HG03097 (cell line): ENCODE measurements at regions not wholly inside any gene's neighbourhood (a gene's known extent, or its start where the extent isn't known, plus 50 kb on each side); places are given as distances from the start of the nearest gene placed in this dataset.

Source experiments
- ATAC-seq: cut with Tn5 transposase; IDR thresholded peaks from one replicate; pipeline ENCODE4 v1.9.1; 2021; ENCODE audit not compliant: unreplicated experiment, low FRiP score

GRCh38 chr10:130368761-130369560 lies 232.8 kb downstream of the GLRX3 start:
- ATAC-seq = no peak

DNA sequence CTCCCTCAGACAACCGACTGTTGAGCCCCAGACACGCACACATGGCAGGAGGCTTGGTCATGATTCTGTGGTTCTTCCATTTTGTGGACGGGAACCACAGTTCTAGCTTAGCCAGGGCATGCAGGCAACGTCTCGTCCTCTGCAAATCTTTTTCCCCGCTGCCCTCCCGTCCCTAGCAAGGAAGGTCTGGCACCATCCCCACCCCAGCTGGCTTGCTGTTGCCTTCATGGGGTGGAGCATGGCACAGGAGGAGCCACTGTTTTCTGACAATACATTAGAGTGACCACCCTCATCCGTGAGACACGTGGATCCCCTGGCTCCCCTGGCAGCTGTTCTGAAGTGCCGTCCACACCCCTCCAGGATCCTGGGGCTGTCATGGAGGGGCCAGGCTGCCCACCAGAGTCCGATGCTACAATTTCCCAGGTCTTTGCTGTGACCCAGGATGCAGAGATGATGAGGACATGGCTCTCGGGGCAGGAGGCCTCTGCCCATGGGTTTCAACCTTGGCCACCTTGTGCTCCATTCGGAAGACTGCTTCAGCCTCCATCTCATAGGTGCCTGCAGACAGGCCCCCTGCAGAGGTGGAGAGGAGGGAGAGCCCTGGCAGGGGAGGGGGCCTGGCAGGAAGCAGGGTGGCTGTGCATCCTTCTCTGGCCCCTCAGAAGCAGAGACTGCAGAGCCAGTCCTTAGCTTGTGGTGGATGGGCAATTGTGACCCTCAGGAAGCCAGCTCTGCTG lies 233.6 kb downstream of the GLRX3 start:
- no peak for ATAC-seq

- ATAC-seq = no peak
These were observed 234.5 kb downstream of the GLRX3 start for GRCh38 chr10:130370721-130371120.

DNA sequence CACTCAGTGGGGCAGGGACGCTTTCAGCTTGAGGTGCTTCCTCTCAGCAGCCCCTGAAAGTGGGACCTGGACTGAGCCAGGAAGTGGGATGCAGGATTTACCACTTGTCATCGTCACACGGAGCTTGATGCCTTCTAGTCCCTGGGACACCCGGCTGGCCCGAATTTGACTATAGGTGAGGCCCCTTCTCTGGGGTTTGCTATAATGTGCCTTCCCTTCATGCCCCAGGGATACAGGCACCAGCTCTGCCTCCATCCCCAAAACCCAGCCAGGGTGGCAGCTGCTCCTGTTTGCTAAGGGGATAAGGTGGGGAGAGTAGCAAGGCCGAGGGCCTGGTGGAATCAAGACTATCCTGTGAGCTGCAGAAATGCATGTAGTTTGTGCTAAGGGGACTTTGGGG lies 235.0 kb downstream of the GLRX3 start:
- ATAC-seq = no peak

- no peak for ATAC-seq
These were observed 235.5 kb downstream of the GLRX3 start for GRCh38 chr10:130371666-130372065.

- no peak for ATAC-seq
These were observed 236.0 kb downstream of the GLRX3 start for GRCh38 chr10:130372222-130372621.

DNA sequence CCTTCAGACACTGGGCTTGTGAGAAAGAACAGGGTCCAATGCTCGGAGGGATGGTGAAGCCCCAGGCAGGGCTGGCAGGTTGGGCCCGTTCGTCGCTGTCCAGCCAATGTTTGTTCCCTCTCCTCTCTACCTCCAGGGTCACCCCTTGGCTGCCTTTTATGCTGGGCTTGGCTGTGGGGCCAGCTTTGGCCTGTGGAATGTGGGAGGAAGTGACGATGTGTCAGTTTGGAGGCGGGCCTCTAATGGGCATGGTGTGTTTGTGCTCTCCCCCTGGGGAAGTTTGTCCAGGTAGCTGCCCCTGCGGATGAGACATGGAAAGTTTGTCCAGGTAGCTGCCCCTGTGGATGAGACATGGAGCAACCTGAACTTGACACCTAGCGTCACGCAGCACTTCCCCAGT lies 236.7 kb downstream of the GLRX3 start:
- no peak for ATAC-seq

DNA sequence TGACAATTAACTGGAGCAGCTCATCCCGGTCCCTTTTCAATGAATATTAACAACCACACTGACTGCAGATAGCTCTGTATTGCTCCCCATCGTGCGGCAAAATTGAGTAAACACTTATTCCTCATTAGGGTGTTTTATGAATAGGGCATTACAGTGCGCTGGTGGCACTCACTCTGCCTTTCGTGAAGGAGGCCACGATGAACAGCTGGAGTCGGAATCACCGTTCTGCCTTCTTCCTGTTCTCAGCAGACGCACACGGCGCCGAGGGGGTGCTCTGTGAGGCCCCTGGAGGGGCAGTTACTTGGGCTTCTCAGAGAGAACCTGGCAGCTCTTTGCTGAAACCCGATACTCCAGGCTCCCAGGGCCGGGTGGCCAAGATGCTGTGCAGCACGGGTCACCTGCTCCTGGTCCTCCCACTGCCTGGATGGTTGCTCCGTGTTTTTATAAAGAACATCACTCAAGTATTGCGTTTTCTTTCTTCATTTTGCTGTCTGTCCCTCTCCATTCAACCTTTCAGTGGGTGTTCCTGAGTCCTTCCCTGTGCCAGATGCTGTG lies 241.9 kb downstream of the GLRX3 start:
- no peak for ATAC-seq

DNA sequence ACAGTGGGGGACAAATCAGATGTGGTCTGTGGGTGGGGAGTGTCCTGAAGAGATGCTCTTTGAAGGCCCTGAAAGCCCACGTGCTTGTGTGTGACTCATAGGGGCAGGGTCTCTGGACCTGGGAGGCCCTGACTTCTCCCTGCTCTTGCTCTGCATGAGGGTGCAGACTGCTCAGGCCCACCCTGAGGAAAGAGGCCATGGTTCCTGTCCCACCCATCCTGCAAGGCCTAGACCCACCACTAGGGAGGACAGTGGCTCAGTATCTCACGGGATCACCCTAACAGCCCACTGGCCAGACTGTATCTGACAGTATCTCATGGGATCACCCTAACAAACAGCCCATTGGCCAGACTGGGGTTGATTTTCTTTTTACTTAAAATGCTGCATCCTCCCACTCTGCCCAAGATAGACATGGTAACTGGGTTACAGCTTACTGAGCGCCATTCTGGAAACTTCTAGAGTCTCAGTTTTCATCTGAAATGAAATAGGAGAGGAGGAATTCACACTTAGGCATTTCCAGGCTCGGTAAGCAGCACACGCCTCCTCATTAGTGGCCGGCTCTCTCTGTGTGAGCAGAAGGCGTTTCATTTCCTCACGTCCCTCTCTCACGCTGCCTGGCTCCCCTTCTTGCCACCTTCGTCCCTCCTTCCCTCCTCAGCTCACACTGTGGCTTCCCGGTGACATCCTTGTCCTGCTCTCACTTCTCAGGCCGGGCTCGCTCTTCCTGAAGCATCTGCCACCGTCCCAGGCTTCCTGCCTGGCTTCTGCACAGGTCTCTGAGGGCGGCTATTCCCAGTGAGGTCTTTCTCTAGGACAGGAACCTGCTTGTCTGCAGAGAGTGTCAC lies 242.6 kb downstream of the GLRX3 start:
- no peak for ATAC-seq

DNA sequence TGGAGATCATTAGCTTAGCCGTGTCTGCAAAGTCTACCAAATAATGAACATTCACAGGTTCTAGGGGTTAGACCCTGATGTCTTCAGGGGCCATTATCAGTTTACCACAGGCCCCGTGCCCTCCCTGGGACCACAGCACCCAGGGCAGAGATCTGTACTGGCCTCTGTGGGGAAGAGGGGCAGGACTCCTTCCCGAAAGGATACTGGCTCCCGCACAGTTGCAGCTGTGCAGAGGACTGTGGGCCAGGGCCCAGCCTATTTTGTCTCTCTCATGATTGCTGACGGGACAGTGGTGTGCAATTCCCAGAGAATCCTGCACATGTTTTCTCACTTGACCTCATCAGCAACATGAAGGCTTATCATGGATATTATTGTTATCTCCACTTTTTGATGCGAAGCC lies 243.9 kb downstream of the GLRX3 start:
- no peak for ATAC-seq

- ATAC-seq = no peak
These were observed 245.8 kb downstream of the GLRX3 start for GRCh38 chr10:130382031-130382430.

GRCh38 chr10:130387936-130388580 lies 251.9 kb downstream of the GLRX3 start:
- no peak for ATAC-seq

GRCh38 chr10:130388746-130389145 lies 252.6 kb downstream of the GLRX3 start:
- no peak for ATAC-seq

DNA sequence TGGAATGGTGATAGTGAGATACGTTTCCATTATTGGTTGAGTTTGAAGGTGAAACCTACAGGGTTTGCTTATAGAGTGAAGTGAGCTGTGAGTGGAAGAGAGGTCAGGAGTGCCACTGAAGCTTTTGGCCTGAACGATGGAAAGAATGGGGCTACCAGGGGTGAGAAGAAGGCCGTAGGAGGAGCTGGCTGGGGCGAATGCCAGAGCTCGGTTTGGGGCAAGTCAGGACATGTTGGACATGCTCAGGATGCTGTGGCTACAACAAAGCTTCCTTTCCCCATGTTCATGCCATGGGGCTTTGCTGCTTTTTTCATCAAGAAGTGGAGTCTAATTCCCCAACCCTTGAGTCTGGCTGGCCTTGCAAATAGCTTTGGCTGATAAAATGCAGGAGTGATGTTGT lies 253.7 kb downstream of the GLRX3 start:
- no peak for ATAC-seq

GRCh38 chr10:130392031-130392430 lies 255.8 kb downstream of the GLRX3 start:
- no peak for ATAC-seq

- ATAC-seq = no peak
These were observed 257.2 kb downstream of the GLRX3 start for GRCh38 chr10:130393342-130393741.

GRCh38 chr10:130394832-130395231 lies 258.6 kb downstream of the GLRX3 start:
- ATAC-seq = no peak

DNA sequence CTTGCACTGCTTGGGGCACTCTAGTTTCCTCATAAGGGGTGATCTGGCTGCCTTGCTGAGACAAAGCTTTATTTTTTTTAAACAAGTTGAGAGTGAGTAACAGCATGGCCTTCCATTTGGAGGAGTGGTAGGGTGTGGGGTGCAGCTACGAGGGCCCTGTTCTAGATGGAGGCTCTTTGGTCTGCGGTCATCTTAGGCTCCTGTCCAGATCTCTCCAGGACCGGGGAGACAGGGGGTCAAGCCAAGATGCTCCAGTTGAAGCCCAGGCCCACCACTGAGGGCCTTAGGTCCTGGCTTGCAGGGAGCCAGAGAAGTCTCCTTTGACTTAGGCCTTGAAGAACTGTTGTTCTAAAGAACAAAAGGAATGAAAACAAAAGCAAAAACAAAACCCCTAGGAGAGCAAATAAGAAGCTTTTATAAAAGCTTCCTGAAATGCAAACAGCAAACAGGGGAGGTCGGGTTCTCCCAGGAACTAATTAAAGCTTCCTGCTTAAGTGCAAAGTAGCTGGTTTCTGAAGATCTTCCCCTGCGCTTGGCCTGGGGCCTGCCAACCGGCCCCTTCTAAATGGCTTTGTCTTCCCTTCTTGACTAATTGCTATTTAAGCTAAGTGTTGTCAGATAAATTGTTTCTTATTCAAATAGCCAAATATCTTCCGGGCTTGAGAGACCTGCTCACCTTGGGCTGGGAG lies 259.2 kb downstream of the GLRX3 start:
- ATAC-seq = no peak

- no peak for ATAC-seq
These were observed 259.9 kb downstream of the GLRX3 start for GRCh38 chr10:130396044-130396443.
